A673 (cell line): ENCODE measurements at regions not wholly inside any gene's neighbourhood (a gene's known extent, or its start where the extent isn't known, plus 50 kb on each side); places are given as distances from the start of the nearest gene placed in this dataset.

Source experiments
- CTCF ChIP-seq: fragments of 300-800, 200-600 bp; sonication (generic); conservative IDR thresholded peaks from 2 replicates; pipeline ENCODE4 v1.5.1; 2017; ENCODE audit warnings: low read depth, mild to moderate bottlenecking, antibody characterized with exemption, low read length, moderate library complexity, mixed read lengths
- EZH2 ChIP-seq: fragments of 200-600 bp; sonication (generic); IDR thresholded peaks from 2 replicates; pipeline ENCODE4 v1.6.1; 2017; ENCODE audit warnings: borderline replicate concordance, low read depth, mild to moderate bottlenecking, mixed read lengths, antibody characterized with exemption, low read length; ENCODE audit not compliant: poor library complexity, severe bottlenecking

GRCh38 chr5:4833104-4833738, 306.9 kb upstream of the ADAMTS16 start:
- TF ChIP-seq CTCF = no peak
- no peak for TF ChIP-seq EZH2
